Choroid plexus epithelial cell (primary cell): ENCODE measurements at regions not wholly inside any gene's neighbourhood (a gene's known extent, or its start where the extent isn't known, plus 50 kb on each side); places are given as distances from the start of the nearest gene placed in this dataset.

Experiments
- DNase-seq: peaks from one replicate; pipeline ENCODE4 v3.0.0-alpha.2; 2010; ENCODE audit warnings: low read depth
- H3K4me3 ChIP-seq: 2 replicates; pipeline ENCODE4 v1.5.1; 2011; ENCODE audit warnings: low read depth, mild to moderate bottlenecking, control low read depth, low read length, moderate library complexity
- CTCF ChIP-seq: conservative IDR thresholded peaks from 2 replicates; pipeline ENCODE4 v1.5.1; 2011; ENCODE audit warnings: low read depth, mild to moderate bottlenecking, control low read depth, inconsistent platforms, low read length, moderate library complexity

- no peak for TF ChIP-seq CTCF
- no peak overlapping the region for H3K4me3 ChIP-seq
- no peak for DNase-seq
Observed at GRCh38 chr16:82331974-82332750, 162.1 kb upstream of the MPHOSPH6 start.

GRCh38 chr16:82331397-82331796, 161.4 kb upstream of the MPHOSPH6 start:
- TF ChIP-seq CTCF: no peak
- DNase-seq: no peak
- no peak overlapping the region for H3K4me3 ChIP-seq

- DNase-seq: no peak
- no peak for TF ChIP-seq CTCF
- no peak overlapping the region for H3K4me3 ChIP-seq
Observed at GRCh38 chr16:82329504-82330192, 159.6 kb upstream of the MPHOSPH6 start.

GRCh38 chr16:82328881-82329469, 159.0 kb upstream of the MPHOSPH6 start:
- TF ChIP-seq CTCF: no peak
- DNase-seq: no peak
- H3K4me3 ChIP-seq: no peak overlapping the region

GRCh38 chr16:82323171-82323570, 153.1 kb upstream of the MPHOSPH6 start:
- no peak for DNase-seq
- TF ChIP-seq CTCF: no peak
- no peak overlapping the region for H3K4me3 ChIP-seq

GRCh38 chr16:82322177-82322576, 152.2 kb upstream of the MPHOSPH6 start:
- TF ChIP-seq CTCF: no peak
- no peak for DNase-seq
- no peak overlapping the region for H3K4me3 ChIP-seq
